SH-SY5Y (cell line): ENCODE measurements at regions not wholly inside any gene's neighbourhood (a gene's known extent, or its start where the extent isn't known, plus 50 kb on each side); places are given as distances from the start of the nearest gene placed in this dataset.

Source experiments
- GATA2 ChIP-seq: IDR thresholded peaks from 2 replicates; pipeline ENCODE4 v1.6.1; 2011; ENCODE audit warnings: mild to moderate bottlenecking, low read depth, low read length
- GATA3 ChIP-seq: IDR thresholded peaks from 2 replicates; pipeline ENCODE4 v1.6.1; 2011; ENCODE audit warnings: low read depth, mild to moderate bottlenecking, low read length, moderate library complexity

GRCh38 chr2:48132271-48132625 lies 182.2 kb upstream of the FOXN2 start:
- TF ChIP-seq GATA3 (no peak), GATA2 (no peak)

GRCh38 chr2:48134704-48135103 lies 179.8 kb upstream of the FOXN2 start:
- TF ChIP-seq GATA2 (no peak), GATA3 (no peak)

GRCh38 chr2:48135797-48136196 lies 178.7 kb upstream of the FOXN2 start:
- TF ChIP-seq GATA2, result no peak
- no peak for TF ChIP-seq GATA3

- TF ChIP-seq GATA2 (no peak), GATA3 (no peak)
Measured at GRCh38 chr2:48137829-48138228, 176.7 kb upstream of the FOXN2 start.

GRCh38 chr2:48138898-48139297 lies 175.6 kb upstream of the FOXN2 start:
- TF ChIP-seq GATA3 (no peak), GATA2 (no peak)

GRCh38 chr2:48140586-48140985 lies 173.9 kb upstream of the FOXN2 start:
- TF ChIP-seq GATA2 (no peak), GATA3 (no peak)

GRCh38 chr2:48144777-48145176 lies 169.7 kb upstream of the FOXN2 start:
- TF ChIP-seq GATA3 (no peak), GATA2 (no peak)

- no peak for TF ChIP-seq GATA3
- TF ChIP-seq GATA2, result no peak
Measured at GRCh38 chr2:48145845-48146452, 168.5 kb upstream of the FOXN2 start.

- TF ChIP-seq GATA3 (no peak), GATA2 (no peak)
Measured at GRCh38 chr2:48146552-48146951, 167.9 kb upstream of the FOXN2 start.

- TF ChIP-seq GATA2 (no peak), GATA3 (no peak)
Measured at GRCh38 chr2:48147719-48148118, 166.8 kb upstream of the FOXN2 start.

- TF ChIP-seq GATA3 (no peak), GATA2 (peak; percentile 52)
Measured at GRCh38 chr2:48148841-48149430, 165.5 kb upstream of the FOXN2 start.

GRCh38 chr2:48157150-48157549 lies 157.3 kb upstream of the FOXN2 start:
- TF ChIP-seq GATA2 (no peak), GATA3 (no peak)

- TF ChIP-seq GATA3 (no peak), GATA2 (no peak)
Measured at GRCh38 chr2:48161628-48162027, 152.9 kb upstream of the FOXN2 start.

GRCh38 chr2:48162742-48163141 lies 151.7 kb upstream of the FOXN2 start:
- TF ChIP-seq GATA2 (no peak), GATA3 (no peak)

- TF ChIP-seq GATA3, result no peak
- no peak for TF ChIP-seq GATA2
Measured at GRCh38 chr2:48165070-48165753, 149.3 kb upstream of the FOXN2 start.
